H1 (cell line): ENCODE measurements at regions not wholly inside any gene's neighbourhood (a gene's known extent, or its start where the extent isn't known, plus 50 kb on each side); places are given as distances from the start of the nearest gene placed in this dataset.

Source experiments
- CTCF ChIA-PET: fragments of 300-600 bp; sonication (Branson Sonifier 250); formaldehyde crosslinking; loops from one replicate; lab custom pipeline; 2021; ENCODE audit not compliant: partially characterized antibody; lab: Charles Lee
- POLR2A ChIA-PET: fragments of 300-600 bp; sonication (Branson Sonifier 250); formaldehyde crosslinking; loops from one replicate; lab custom pipeline; 2021; ENCODE audit warnings: inconsistent platforms; ENCODE audit not compliant: partially characterized antibody; lab: Charles Lee
- DNase-seq, 2 experiments: peaks; one replicate each; pipeline versions ENCODE4 v3.0.0 to v3.0.0-alpha.2; 2010 to 2022; ENCODE audit warnings: low spot score in 2 of 2, low read depth in 1 of 2, mixed read lengths in 1 of 2
- FAIRE-seq: peaks from 2 replicates; lab custom pipeline; 2011; peaks lifted over from hg19 to GRCh38; lab: Jason Lieb, UNC
- H2AFZ ChIP-seq: 2 replicates; pipeline ENCODE4 v1.8.1; 2012; ENCODE audit warnings: low read length, inconsistent platforms
- H2AK5ac ChIP-seq: 2 replicates; pipeline ENCODE4 v1.6.1; 2013; ENCODE audit warnings: low read depth, low read length
- H2BK120ac ChIP-seq: replicated peaks from 2 replicates; pipeline ENCODE3; 2013; ENCODE audit warnings: low read depth, low read length, inconsistent platforms
- H2BK12ac ChIP-seq: 2 replicates; pipeline ENCODE4 v1.6.1; 2013; ENCODE audit warnings: low read depth, low read length
- H2BK15ac ChIP-seq: 2 replicates; pipeline ENCODE4 v1.6.1; 2013; ENCODE audit warnings: low read length
- H2BK20ac ChIP-seq: 2 replicates; pipeline ENCODE4 v1.6.1; 2013; ENCODE audit warnings: low read length
- H2BK5ac ChIP-seq: 2 replicates; pipeline ENCODE4 v1.6.1; 2013; ENCODE audit warnings: low read depth, low read length
- H3K14ac ChIP-seq: 2 replicates; pipeline ENCODE4 v1.6.1; 2013; ENCODE audit warnings: inconsistent platforms; ENCODE audit not compliant: insufficient read length
- H3K18ac ChIP-seq: 2 replicates; pipeline ENCODE4 v1.6.1; 2013; ENCODE audit warnings: low read length; ENCODE audit errors: extremely low read depth
- H3K23ac ChIP-seq: 2 replicates; pipeline ENCODE4 v1.6.1; 2013; ENCODE audit warnings: inconsistent platforms; ENCODE audit not compliant: insufficient read length
- H3K23me2 ChIP-seq: 2 replicates; pipeline ENCODE4 v1.6.1; 2013; ENCODE audit warnings: low read depth, low read length
- H3K27ac ChIP-seq: 2 replicates; pipeline ENCODE4 v1.6.1; 2011; ENCODE audit warnings: low read depth, low read length, inconsistent platforms
- H3K27me3 ChIP-seq, 4 experiments: replicated peaks in 1 of 4; 1 replicate in 1 of 4; 2 replicates in 3 of 4; pipeline versions ENCODE4 v1.6.1 to v1.8.1; 2011 to 2013; ENCODE audit warnings: low read length in 3 of 4, mild to moderate bottlenecking in 3 of 4, inconsistent platforms in 2 of 4, mixed read lengths in 2 of 4, moderate library complexity in 1 of 4; ENCODE audit not compliant: control insufficient read depth in 3 of 4, insufficient read depth in 3 of 4; ENCODE audit errors: extremely low read depth in 1 of 4
- H3K36me3 ChIP-seq, 4 experiments: 2 replicates each; pipeline versions ENCODE4 v1.6.1 to v1.8.1; 2011 to 2013; ENCODE audit warnings: mild to moderate bottlenecking in 4 of 4, low read length in 3 of 4, moderate library complexity in 2 of 4, control low read depth in 1 of 4, inconsistent platforms in 1 of 4; ENCODE audit not compliant: insufficient read depth in 4 of 4, control insufficient read depth in 2 of 4
- H3K4ac ChIP-seq: replicated peaks from 2 replicates; pipeline ENCODE3; 2013; ENCODE audit warnings: low read length, low read depth, mixed read lengths, inconsistent platforms; ENCODE audit not compliant: insufficient read length
- H3K4me1 ChIP-seq, 4 experiments: replicated peaks in 1 of 4; 1 replicate in 1 of 4; 2 replicates in 3 of 4; pipeline versions ENCODE4 v1.6.1 to v1.8.1; 2011 to 2013; ENCODE audit warnings: low read length in 3 of 4, inconsistent platforms in 2 of 4, mixed read lengths in 1 of 4; ENCODE audit not compliant: insufficient read depth in 4 of 4, control insufficient read depth in 3 of 4
- H3K4me2 ChIP-seq, 2 experiments: 2 replicates each; pipeline versions ENCODE4 v1.6.1 to v1.8.1; 2011 to 2013; ENCODE audit warnings: low read depth in 2 of 2, low read length in 2 of 2, control low read depth in 1 of 2, inconsistent platforms in 1 of 2, mild to moderate bottlenecking in 1 of 2; ENCODE audit not compliant: insufficient read depth in 1 of 2
- H3K4me3 ChIP-seq, 4 experiments: fragments of 200-600, 300-600 bp in 1 of 4; sonication (generic), shearing (Covaris generic), sonication (Bioruptor Twin) in 1 of 4; 2 replicates each; pipeline versions ENCODE4 v1.5.1 to v1.8.1; 2011 to 2016; ENCODE audit warnings: low read length in 4 of 4, low read depth in 3 of 4, control low read depth in 2 of 4, inconsistent platforms in 2 of 4, mild to moderate bottlenecking in 2 of 4, mixed read lengths in 1 of 4, moderate library complexity in 1 of 4; ENCODE audit not compliant: insufficient read depth in 2 of 4; ENCODE audit errors: extremely low read depth in 1 of 4
- H3K56ac ChIP-seq: replicated peaks from 2 replicates; pipeline ENCODE3; 2013; ENCODE audit warnings: low read depth, mild to moderate bottlenecking, mixed read lengths, low read length, inconsistent platforms; ENCODE audit not compliant: insufficient read length
- H3K79me1 ChIP-seq: 2 replicates; pipeline ENCODE4 v1.6.1; 2013; ENCODE audit warnings: low read depth, low read length, control low read depth
- H3K79me2 ChIP-seq, 2 experiments: 2 replicates each; pipeline versions ENCODE4 v1.6.1 to v1.8.1; 2012 to 2013; ENCODE audit warnings: low read length in 2 of 2, mild to moderate bottlenecking in 2 of 2, inconsistent platforms in 1 of 2; ENCODE audit not compliant: insufficient read depth in 2 of 2, control insufficient read depth in 1 of 2
- H3K9ac ChIP-seq, 4 experiments: replicated peaks in 1 of 4; 1 replicate in 1 of 4; 2 replicates in 3 of 4; pipeline versions ENCODE4 v1.6.1 to v1.8.1; 2011 to 2013; ENCODE audit warnings: low read depth in 3 of 4, low read length in 3 of 4, control low read depth in 2 of 4, mild to moderate bottlenecking in 2 of 4, moderate library complexity in 2 of 4, inconsistent platforms in 1 of 4; ENCODE audit errors: extremely low read depth in 1 of 4
- H3K9me3 ChIP-seq, 2 experiments: 2 replicates each; pipeline versions ENCODE4 v1.6.1 to v1.8.1; 2012 to 2013; ENCODE audit warnings: mild to moderate bottlenecking in 2 of 2, moderate library complexity in 2 of 2, control low read depth in 1 of 2, inconsistent platforms in 1 of 2, low read depth in 1 of 2, low read length in 1 of 2, mixed read lengths in 1 of 2; ENCODE audit not compliant: insufficient read depth in 2 of 2
- H4K20me1 ChIP-seq, 2 experiments: replicated peaks in 1 of 2; 2 replicates each; pipeline versions ENCODE3 to v1.8.1; 2011 to 2013; ENCODE audit warnings: inconsistent platforms in 2 of 2, low read length in 2 of 2, mild to moderate bottlenecking in 1 of 2; ENCODE audit not compliant: insufficient read depth in 2 of 2, control insufficient read depth in 1 of 2
- H4K5ac ChIP-seq: 2 replicates; pipeline ENCODE4 v1.6.1; 2013; ENCODE audit warnings: low read length, low read depth, mixed read lengths, inconsistent platforms; ENCODE audit not compliant: insufficient read length
- H4K8ac ChIP-seq: 2 replicates; pipeline ENCODE4 v1.8.0; 2013; ENCODE audit warnings: mild to moderate bottlenecking, moderate library complexity, low read length, inconsistent platforms; ENCODE audit not compliant: insufficient read depth; ENCODE audit errors: extremely low read depth
- H4K91ac ChIP-seq: replicated peaks from 2 replicates; pipeline ENCODE3; 2013; ENCODE audit warnings: low read length, mixed read lengths, inconsistent platforms; ENCODE audit not compliant: insufficient read length
- ASH2L ChIP-seq: fragments of 200-600, 300-600 bp; sonication (generic); IDR thresholded peaks from one replicate; pipeline ENCODE4 v1.7.1; 2017; ENCODE audit warnings: low read length
- CBX5 ChIP-seq: fragments of 300-800, 300-1000 bp; sonication (generic); IDR thresholded peaks from 2 replicates; pipeline ENCODE4 v1.7.1; 2016; ENCODE audit warnings: antibody characterized with exemption, low read length, low read depth
- CHD2 ChIP-seq: IDR thresholded peaks from 2 replicates; pipeline ENCODE4 v1.6.1; 2012; ENCODE audit warnings: low read length, improper control_type of control experiment
- EP300 ChIP-seq, 2 experiments: IDR thresholded peaks; 1 replicate in 1 of 2; 2 replicates in 1 of 2; pipeline ENCODE4 v1.6.1; 2011 to 2012; ENCODE audit warnings: low read depth in 2 of 2, low read length in 2 of 2, mild to moderate bottlenecking in 2 of 2, borderline replicate concordance in 1 of 2, inconsistent platforms in 1 of 2, moderate library complexity in 1 of 2
- GABPA ChIP-seq: IDR thresholded peaks from 2 replicates; pipeline ENCODE4 v1.6.1; 2011; ENCODE audit warnings: mild to moderate bottlenecking, low read length, moderate library complexity, borderline replicate concordance; ENCODE audit not compliant: insufficient read depth
- HDAC2 ChIP-seq, 2 experiments: fragments of 300-600 bp in 1 of 2; sonication (generic) in 1 of 2; IDR thresholded peaks; 2 replicates each; pipeline ENCODE4 v1.6.1; 2011 to 2012; ENCODE audit warnings: low read depth in 2 of 2, low read length in 2 of 2, mild to moderate bottlenecking in 2 of 2, moderate library complexity in 2 of 2, borderline replicate concordance in 1 of 2, inconsistent platforms in 1 of 2
- HDAC6 ChIP-seq: IDR thresholded peaks from one replicate; pipeline ENCODE4 v1.7.1; 2012; ENCODE audit warnings: low read depth, mild to moderate bottlenecking, inconsistent platforms, low read length, moderate library complexity
- POLR2AphosphoS5 ChIP-seq: IDR thresholded peaks from 2 replicates; pipeline ENCODE4 v1.6.1; 2011; ENCODE audit warnings: low read depth, low read length
- POU5F1 ChIP-seq: IDR thresholded peaks from 2 replicates; pipeline ENCODE4 v1.6.1; 2011; ENCODE audit warnings: low read depth, mild to moderate bottlenecking, low read length, moderate library complexity
- RBBP5 ChIP-seq: IDR thresholded peaks from 2 replicates; pipeline ENCODE4 v1.7.1; 2012; ENCODE audit warnings: low read depth, mild to moderate bottlenecking, inconsistent platforms, low read length, moderate library complexity, borderline replicate concordance
- SP2 ChIP-seq: IDR thresholded peaks from 2 replicates; pipeline ENCODE4 v1.6.1; 2012; ENCODE audit warnings: mild to moderate bottlenecking, low read length, inconsistent platforms
- SP4 ChIP-seq: IDR thresholded peaks from 2 replicates; pipeline ENCODE4 v1.6.1; 2012; ENCODE audit warnings: low read length, inconsistent platforms
- TAF1 ChIP-seq: IDR thresholded peaks from 2 replicates; pipeline ENCODE4 v1.6.1; 2011; ENCODE audit warnings: mild to moderate bottlenecking, low read depth, low read length
- TAF7 ChIP-seq: optimal IDR thresholded peaks from 2 replicates; pipeline ENCODE3; 2011; ENCODE audit warnings: low read depth, mild to moderate bottlenecking, inconsistent platforms, low read length, moderate library complexity, borderline replicate concordance
- YY1 ChIP-seq: IDR thresholded peaks from 2 replicates; pipeline ENCODE4 v1.6.1; 2011; ENCODE audit warnings: low read depth, mild to moderate bottlenecking, low read length
- WGBS, 2 experiments: shearing (Covaris generic) in 1 of 2; methylation state at CpG; one replicate each; pipeline versions ENCODE4 v1.1.6 to v1.1.7; 2013 to 2015; ENCODE audit warnings: low lambda C conversion rate in 2 of 2, mixed read lengths in 2 of 2, inconsistent platforms in 1 of 2, low coverage in 1 of 2, missing lambda C conversion rate in 1 of 2; ENCODE audit not compliant: insufficient replicate concordance in 2 of 2, insufficient coverage in 1 of 2, insufficient read length in 1 of 2; ENCODE audit errors: extremely low coverage in 1 of 2, missing lambda C conversion rate in 1 of 2; 5-methylcytosine and 5-hydroxymethylcytosine counted together
- TF ChIP-seq, protein P1 (sequence below): IDR thresholded peaks from 2 replicates; pipeline ENCODE4 v1.6.1; 2012; ENCODE audit warnings: inconsistent platforms

DNA sequence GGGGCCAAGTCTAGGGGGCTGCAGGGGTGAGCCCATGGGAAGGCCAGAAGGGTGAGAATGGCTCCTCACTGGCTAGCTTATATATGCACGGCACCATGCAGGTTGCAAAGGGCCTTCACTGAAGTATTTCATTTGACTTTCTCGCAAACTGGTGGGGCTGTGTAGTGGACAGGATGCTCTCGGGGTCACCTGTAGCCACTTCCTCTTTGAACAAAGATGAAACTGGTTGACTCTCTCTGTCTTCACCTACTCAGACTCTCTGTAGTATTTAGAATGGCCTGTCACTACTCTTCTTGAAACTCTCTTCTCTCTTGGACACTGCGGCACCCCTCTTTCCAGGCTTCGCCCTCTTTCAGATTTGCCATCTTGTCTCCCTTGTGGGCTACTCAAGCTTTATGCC, 560.5 kb downstream of the PKHD1 start:
- DNase-seq: no peak
- H2BK5ac ChIP-seq: no peak overlapping the region
- WGBS, 2 experiments: 86% methylated on average over 4 of the region's 5 CpGs; no CpG with 5 or more reads in 1 of the 2 experiments
- H4K5ac ChIP-seq: no peak overlapping the region
- no peak for FAIRE-seq
- H3K4me1 ChIP-seq: peaks cover 0 to 4% (median 1%) of the 10 kb centered on the region in 4 experiments; a peak in 2 of 7 replicates
- no peaks in the 10 kb centered on the region for H3K79me1 ChIP-seq
- no peaks in the 10 kb centered on the region for H4K20me1 ChIP-seq
- H3K14ac ChIP-seq: no peak overlapping the region
- POLR2A ChIA-PET: no interaction called here
- no peak overlapping the region for H3K4me2 ChIP-seq
- H3K27ac ChIP-seq: no peak overlapping the region
- no peaks in the 10 kb centered on the region for H3K79me2 ChIP-seq
- no peaks in the 10 kb centered on the region for H3K36me3 ChIP-seq
- H3K9me3 ChIP-seq: no peaks in the 10 kb centered on the region
- CTCF ChIA-PET: interaction anchor here (1.2 kb wide), 1 partner anchor 11 kb away, joined by 3 read pairs; no protein-coding TSS in a partner anchor
- no peak overlapping the region for H3K9ac ChIP-seq
- H3K18ac ChIP-seq: no peak overlapping the region
- H2BK12ac ChIP-seq: no peak overlapping the region
- H4K8ac ChIP-seq: no peak overlapping the region
- H2AK5ac ChIP-seq: no peak overlapping the region
- H4K91ac ChIP-seq: no peak overlapping the region
- H2BK120ac ChIP-seq: no peak overlapping the region
- no peak overlapping the region for H3K23ac ChIP-seq
- H3K27me3 ChIP-seq: no peaks in the 10 kb centered on the region
- H2BK20ac ChIP-seq: no peak overlapping the region
- H3K23me2 ChIP-seq: no peaks in the 10 kb centered on the region
- H3K4me3 ChIP-seq: no peak overlapping the region
- no peak overlapping the region for H2AFZ ChIP-seq
- no peak overlapping the region for H3K4ac ChIP-seq
- H2BK15ac ChIP-seq: no peak overlapping the region
- H3K56ac ChIP-seq: no peak overlapping the region
- TF ChIP-seq SP4 (no peak), CHD2 (no peak), ASH2L (no peak), HDAC6 (no peak), GABPA (no peak), RBBP5 (no peak), SP2 (no peak), POLR2AphosphoS5 (no peak), EP300 (IDR thresholded peaks at IDR 0.05; ENCODE audit: borderline replicate concordance in 1 of 2, low read depth in 2 of 2, low read length in 2 of 2) (no peak), POU5F1 (no peak), YY1 (no peak), TAF1 (no peak), TAF7 (no peak), HDAC2 (IDR thresholded peaks at IDR 0.05; ENCODE audit: borderline replicate concordance in 1 of 2, low read depth in 2 of 2, low read length in 2 of 2) (no peak), CBX5 (no peak)
- TF ChIP-seq, protein P1, sequence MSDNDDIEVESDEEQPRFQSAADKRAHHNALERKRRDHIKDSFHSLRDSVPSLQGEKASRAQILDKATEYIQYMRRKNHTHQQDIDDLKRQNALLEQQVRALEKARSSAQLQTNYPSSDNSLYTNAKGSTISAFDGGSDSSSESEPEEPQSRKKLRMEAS: no peak
